ENCODE measurements at regions not wholly inside any gene's neighbourhood (a gene's known extent, or its start where the extent isn't known, plus 50 kb on each side); places are given as distances from the start of the nearest gene placed in this dataset.

DNA sequence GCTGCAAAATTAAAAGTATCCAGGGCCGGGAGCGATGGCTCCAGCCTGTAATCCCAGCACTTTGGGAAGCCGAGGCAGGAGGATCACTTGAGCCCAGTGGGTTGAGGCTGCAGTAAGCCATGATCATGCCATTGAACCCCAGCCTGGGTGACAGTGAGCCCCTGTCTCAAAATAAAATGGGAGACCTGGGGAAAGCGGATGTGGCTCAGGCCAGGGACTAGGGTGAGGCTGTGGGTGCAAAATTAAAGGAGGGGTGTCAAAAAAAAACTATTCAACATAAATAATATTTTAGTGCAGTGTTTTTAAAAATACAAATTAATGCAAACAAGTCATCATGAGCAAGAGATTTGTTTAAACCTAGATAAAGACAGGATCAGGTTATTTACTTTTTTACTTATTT lies 100.1 kb upstream of the SLC45A1 start:
- no peak overlapping the region; the same call in 1 of the 2 replicates for H3K4me3 ChIP-seq (ENCODE audit: low read length)

GRCh38 chr1:8217011-8217711 lies 100.8 kb upstream of the SLC45A1 start:
- H3K4me3 ChIP-seq (ENCODE audit: low read length): peak overlapping the region; percentile 35; the same call in 1 of the 2 replicates
- TF ChIP-seq ZNF274 (IDR thresholded peaks at IDR 0.05; ENCODE audit: low read depth, low read length): no peak

More for the DNA sequence above, 100.1 kb upstream of the SLC45A1 start:
- no peak for TF ChIP-seq ZNF274 (IDR thresholded peaks at IDR 0.05; ENCODE audit: low read depth, low read length)

GRCh38 chr1:8216005-8216404 lies 101.9 kb upstream of the SLC45A1 start:
- TF ChIP-seq ZNF274 (IDR thresholded peaks at IDR 0.05; ENCODE audit: low read depth, low read length): no peak
- H3K4me3 ChIP-seq (ENCODE audit: low read length): no peak overlapping the region

DNA sequence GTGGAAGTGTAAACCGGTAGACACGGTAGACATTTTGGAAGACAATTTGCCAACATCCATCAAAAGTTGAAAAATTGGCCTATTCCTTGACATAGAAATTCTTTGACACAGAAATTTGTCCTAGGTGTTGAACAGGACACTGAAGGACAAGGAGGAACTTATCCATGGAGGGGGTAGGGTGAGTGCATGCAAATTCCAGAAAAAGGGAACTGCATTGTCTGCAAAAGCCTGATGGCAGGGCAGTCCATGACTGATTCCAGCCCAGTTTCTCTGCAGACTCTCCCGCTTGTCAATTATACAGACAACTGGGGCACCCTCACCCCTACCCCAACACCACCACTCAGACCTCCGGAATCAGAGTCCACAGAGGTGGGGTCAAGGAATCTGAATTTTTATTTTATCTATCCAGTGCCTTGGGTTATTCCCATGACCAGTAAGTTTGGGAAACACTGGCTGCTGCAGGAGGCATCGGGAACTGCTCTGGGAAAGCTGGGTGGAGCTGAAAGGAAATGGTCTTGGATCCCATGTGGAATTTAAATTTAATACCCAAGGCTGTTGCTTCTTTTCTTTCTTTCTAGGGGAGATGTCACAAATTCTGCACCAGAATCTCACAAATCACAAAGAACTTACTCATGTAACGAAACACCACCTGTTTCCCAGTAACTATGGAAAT lies 103.3 kb upstream of the SLC45A1 start:
- H3K4me3 ChIP-seq (ENCODE audit: low read length): no peak overlapping the region
- TF ChIP-seq ZNF274 (IDR thresholded peaks at IDR 0.05; ENCODE audit: low read depth, low read length): no peak

DNA sequence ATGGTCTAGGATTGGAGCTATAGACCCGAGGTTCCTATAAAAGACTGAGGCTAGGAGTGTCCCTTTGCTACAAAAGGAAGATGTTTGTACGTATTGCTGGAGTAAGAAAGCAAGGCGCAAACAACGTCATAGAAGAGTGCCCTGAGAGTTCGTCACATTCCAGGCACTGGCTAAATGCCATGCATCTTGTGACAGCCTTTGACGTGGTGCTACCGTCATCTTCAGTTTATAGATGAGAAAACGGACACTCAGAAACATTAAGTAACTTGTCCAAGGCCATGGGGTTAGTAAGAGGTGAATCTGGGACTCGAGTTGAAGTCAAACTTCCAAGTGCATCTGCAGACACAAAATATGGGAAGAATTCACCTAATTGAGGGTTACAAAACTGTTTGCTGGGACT lies 104.2 kb upstream of the SLC45A1 start:
- no peak overlapping the region for H3K4me3 ChIP-seq (ENCODE audit: low read length)
- TF ChIP-seq ZNF274 (IDR thresholded peaks at IDR 0.05; ENCODE audit: low read depth, low read length): no peak

- no peak for TF ChIP-seq ZNF274 (IDR thresholded peaks at IDR 0.05; ENCODE audit: low read depth, low read length)
Measured at GRCh38 chr1:8213136-8213535, 104.8 kb upstream of the SLC45A1 start.

GRCh38 chr1:8212580-8213031 lies 105.3 kb upstream of the SLC45A1 start:
- no peak for TF ChIP-seq ZNF274 (IDR thresholded peaks at IDR 0.05; ENCODE audit: low read depth, low read length)
- H3K4me3 ChIP-seq (ENCODE audit: low read length): no peak overlapping the region

More at GRCh38 chr1:8213136-8213535, 104.8 kb upstream of the SLC45A1 start:
- H3K4me3 ChIP-seq (ENCODE audit: low read length): no peak overlapping the region

- H3K4me3 ChIP-seq (ENCODE audit: low read length): no peak overlapping the region
Measured at GRCh38 chr1:8211883-8212579, 105.9 kb upstream of the SLC45A1 start.

DNA sequence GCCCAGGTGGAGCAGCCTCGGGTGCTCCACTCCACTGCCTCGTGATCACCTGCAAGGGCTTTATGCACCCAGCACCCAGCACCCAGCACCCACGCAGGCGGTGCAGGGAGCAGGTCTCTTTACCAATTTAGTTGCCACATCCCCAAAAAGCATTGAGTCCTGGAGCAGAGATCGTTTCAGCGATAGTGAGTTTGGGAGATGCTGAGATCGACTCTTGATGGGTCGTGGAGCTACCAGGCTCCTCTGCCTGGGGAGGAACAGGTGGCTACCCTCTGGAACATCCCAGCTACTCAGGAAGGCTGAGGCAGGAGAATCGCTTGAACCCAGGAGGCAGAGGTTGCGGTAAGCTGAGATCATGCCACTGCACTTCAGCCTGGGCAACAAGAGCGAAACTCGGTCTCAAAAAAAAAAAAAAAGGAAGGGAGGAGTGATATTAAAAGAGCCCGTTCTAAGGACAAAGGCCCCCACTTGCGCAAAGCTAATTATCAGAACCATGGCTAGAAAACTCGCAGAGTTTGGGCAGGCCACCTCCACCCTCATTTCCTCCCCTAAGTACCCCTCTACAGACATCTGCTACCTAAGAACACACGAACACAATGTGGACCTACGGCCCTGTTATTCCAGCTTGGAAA lies 106.5 kb upstream of the SLC45A1 start:
- no peak for TF ChIP-seq ZNF274 (IDR thresholded peaks at IDR 0.05; ENCODE audit: low read depth, low read length)
- H3K4me3 ChIP-seq (ENCODE audit: low read length): no peak overlapping the region

More at GRCh38 chr1:8211883-8212579, 105.9 kb upstream of the SLC45A1 start:
- TF ChIP-seq ZNF274 (IDR thresholded peaks at IDR 0.05; ENCODE audit: low read depth, low read length): no peak

- TF ChIP-seq ZNF274 (IDR thresholded peaks at IDR 0.05; ENCODE audit: low read depth, low read length): no peak
- no peak overlapping the region for H3K4me3 ChIP-seq (ENCODE audit: low read length)
Measured at GRCh38 chr1:8207202-8207601, 110.7 kb upstream of the SLC45A1 start.

DNA sequence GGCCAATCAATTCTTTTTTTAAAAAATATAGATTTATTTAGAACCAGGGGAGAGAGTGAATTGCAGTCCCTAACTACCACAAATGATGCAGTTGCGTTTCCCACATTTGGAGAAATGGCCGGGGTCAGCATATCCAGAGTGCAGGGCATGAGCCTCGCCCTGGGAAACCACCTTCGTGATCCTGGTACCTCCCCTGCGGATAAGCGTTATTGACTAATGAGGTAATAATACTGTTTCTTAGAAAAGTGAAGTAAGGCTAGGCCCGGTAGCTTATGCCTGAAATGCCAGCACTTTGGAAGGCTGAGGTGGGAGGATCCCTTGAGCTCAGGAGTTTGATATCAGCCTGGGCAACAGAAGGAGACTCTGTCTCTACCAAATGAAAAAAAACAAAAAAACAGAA lies 111.5 kb upstream of the SLC45A1 start:
- no peak for TF ChIP-seq ZNF274 (IDR thresholded peaks at IDR 0.05; ENCODE audit: low read depth, low read length)
- no peak overlapping the region for H3K4me3 ChIP-seq (ENCODE audit: low read length)

GRCh38 chr1:8205771-8206170 lies 112.1 kb upstream of the SLC45A1 start:
- H3K4me3 ChIP-seq (ENCODE audit: low read length): no peak overlapping the region
- TF ChIP-seq ZNF274 (IDR thresholded peaks at IDR 0.05; ENCODE audit: low read depth, low read length): no peak

DNA sequence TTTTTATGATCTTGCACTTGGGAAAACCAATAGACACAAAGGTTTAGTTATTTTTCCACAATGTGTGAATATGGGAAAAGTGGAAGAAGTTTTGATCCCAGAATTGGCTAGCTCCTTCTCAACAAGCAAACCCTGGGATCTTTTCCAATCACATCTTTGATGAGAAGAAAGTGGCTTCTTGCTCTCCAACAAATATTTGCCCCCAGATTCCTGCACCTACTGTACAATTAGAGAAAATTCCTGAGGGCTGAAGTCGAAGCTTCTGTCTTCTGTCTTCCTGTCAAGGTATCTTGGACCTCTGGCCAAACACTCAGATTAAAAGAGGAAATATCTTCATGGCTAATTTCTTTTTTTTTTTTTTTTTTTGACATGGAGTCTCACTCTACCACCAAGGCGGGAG lies 113.1 kb upstream of the SLC45A1 start:
- no peak for TF ChIP-seq ZNF274 (IDR thresholded peaks at IDR 0.05; ENCODE audit: low read depth, low read length)
- H3K4me3 ChIP-seq (ENCODE audit: low read length): no peak overlapping the region

DNA sequence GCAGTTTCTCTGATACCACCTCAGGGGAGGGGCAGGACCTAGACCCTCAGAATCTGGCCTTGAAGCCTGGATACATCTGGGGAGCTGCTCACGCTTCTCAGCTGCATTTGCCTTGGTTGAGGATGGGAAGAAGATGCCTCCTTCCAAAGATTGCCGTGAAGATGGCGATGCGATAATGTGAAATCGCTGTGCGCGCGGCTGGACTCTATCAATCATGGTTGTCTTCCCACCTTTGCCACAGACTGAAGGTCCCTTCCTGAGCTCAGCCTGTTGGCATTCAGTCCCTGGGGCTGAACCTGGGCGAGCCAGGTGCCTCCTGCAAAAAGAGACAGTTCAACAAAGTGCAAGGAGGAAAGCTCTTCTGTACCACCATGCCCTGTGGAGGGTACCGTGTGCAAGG lies 114.4 kb upstream of the SLC45A1 start:
- H3K4me3 ChIP-seq (ENCODE audit: low read length): no peak overlapping the region
- no peak for TF ChIP-seq ZNF274 (IDR thresholded peaks at IDR 0.05; ENCODE audit: low read depth, low read length)

Data from GM08714 (cell line).